ENCODE measurements at regions not wholly inside any gene's neighbourhood (a gene's known extent, or its start where the extent isn't known, plus 50 kb on each side); places are given as distances from the start of the nearest gene placed in this dataset.

- TF ChIP-seq CTCF (conservative IDR thresholded peaks at IDR 0.05; ENCODE audit: low read depth in 2 of 2) (no peak), EZH2 (IDR thresholded peaks at IDR 0.05; ENCODE audit: low read depth, unreplicated experiment) (no peak), CREB1 (CRISPR knock-in tag; IDR thresholded peaks at IDR 0.05; ENCODE audit: low read depth) (no peak), EZH2phosphoT487 (IDR thresholded peaks at IDR 0.05; ENCODE audit: unreplicated experiment) (no peak), POLR2AphosphoS5 (IDR thresholded peaks at IDR 0.05; ENCODE audit: low read depth) (no peak)
Observed at GRCh38 chr20:58141496-58141895, 87.0 kb downstream of the ANKRD60 start.
